ENCODE measurements at regions not wholly inside any gene's neighbourhood (a gene's known extent, or its start where the extent isn't known, plus 50 kb on each side); places are given as distances from the start of the nearest gene placed in this dataset.

- TF ChIP-seq FOXC1 (CRISPR knock-in tag; IDR thresholded peaks at IDR 0.05; ENCODE audit: borderline replicate concordance) (no peak), TBL1XR1 (IDR thresholded peaks at IDR 0.05; ENCODE audit: borderline replicate concordance, low read length, partially characterized antibody) (no peak), ZNF337 (CRISPR knock-in tag; IDR thresholded peaks at IDR 0.05; ENCODE audit: borderline replicate concordance, low read depth) (no peak), ZFAT (CRISPR knock-in tag; conservative IDR thresholded peaks at IDR 0.05) (no peak), SMAD3 (CRISPR knock-in tag; IDR thresholded peaks at IDR 0.05) (no peak), TOE1 (CRISPR knock-in tag; IDR thresholded peaks at IDR 0.05) (no peak), NONO (IDR thresholded peaks at IDR 0.05) (0 out of 2 replicates have a peak, but pooled peaks have one; percentile 82), NONO (CRISPR knock-in tag; conservative IDR thresholded peaks at IDR 0.05) (no peak), THAP11 (CRISPR knock-in tag; IDR thresholded peaks at IDR 0.05) (no peak), ZNF841 (CRISPR knock-in tag; IDR thresholded peaks at IDR 0.05; ENCODE audit: borderline replicate concordance) (no peak), REPIN1 (CRISPR knock-in tag; IDR thresholded peaks at IDR 0.05; ENCODE audit: borderline replicate concordance, low read depth) (no peak), ZNF569 (CRISPR knock-in tag; IDR thresholded peaks at IDR 0.05; ENCODE audit: borderline replicate concordance) (no peak), GZF1 (CRISPR knock-in tag; IDR thresholded peaks at IDR 0.05) (no peak), ADNP (CRISPR knock-in tag; IDR thresholded peaks at IDR 0.05) (no peak), ZNF672 (CRISPR knock-in tag; IDR thresholded peaks at IDR 0.05) (no peak), HES4 (CRISPR knock-in tag; IDR thresholded peaks at IDR 0.05; ENCODE audit: borderline replicate concordance) (no peak), SP1 (IDR thresholded peaks at IDR 0.05) (peak; percentile 45; the same call in 1 of the 2 replicates), SP1 (CRISPR knock-in tag; IDR thresholded peaks at IDR 0.05) (no peak), NBN (conservative IDR thresholded peaks at IDR 0.05) (peak; percentile 93; the same call in 1 of the 2 replicates)
These were observed 378.8 kb upstream of the SULF2 start (continued) for GRCh38 chr20:48164034-48164433.
